Parathyroid adenoma (tissue), 2 donors: ENCODE measurements at regions not wholly inside any gene's neighbourhood (a gene's known extent, or its start where the extent isn't known, plus 50 kb on each side); places are given as distances from the start of the nearest gene placed in this dataset.

Experiments
- H2AFZ ChIP-seq: fragments of 300-600 bp; sonication (generic); one replicate; pipeline ENCODE4 v1.7.0; 2017; ENCODE audit warnings: antibody characterized with exemption, mild to moderate bottlenecking
- H3K27ac ChIP-seq: fragments of 300-600 bp; sonication (generic); one replicate; pipeline ENCODE4 v1.7.0; 2017
- H3K27me3 ChIP-seq: fragments of 300-600 bp; sonication (generic); one replicate; pipeline ENCODE4 v1.7.0; 2017; ENCODE audit warnings: low read length; ENCODE audit not compliant: control insufficient read depth, insufficient read depth
- H3K36me3 ChIP-seq: fragments of 300-600 bp; sonication (generic); one replicate; pipeline ENCODE4 v1.7.0; 2017; ENCODE audit warnings: low read length; ENCODE audit not compliant: control insufficient read depth, insufficient read depth
- H3K4me1 ChIP-seq: fragments of 300-600 bp; sonication (generic); one replicate; pipeline ENCODE4 v1.7.0; 2017; ENCODE audit warnings: control low read depth
- H3K4me2 ChIP-seq: fragments of 300-600 bp; sonication (generic); one replicate; pipeline ENCODE4 v1.7.0; 2017; ENCODE audit warnings: low read length
- H3K4me3 ChIP-seq: fragments of 300-600 bp; sonication (generic); one replicate; pipeline ENCODE4 v1.7.0; 2017; ENCODE audit warnings: low read depth, low read length
- H3K79me2 ChIP-seq: fragments of 300-600 bp; sonication (generic); one replicate; pipeline ENCODE4 v1.7.0; 2017; ENCODE audit warnings: control low read depth
- H3K9ac ChIP-seq: fragments of 300-600 bp; sonication (generic); one replicate; pipeline ENCODE4 v1.7.0; 2017; ENCODE audit warnings: mild to moderate bottlenecking
- H3K9me3 ChIP-seq: fragments of 300-600 bp; sonication (generic); one replicate; pipeline ENCODE4 v1.7.0; 2017; ENCODE audit warnings: low read length; ENCODE audit not compliant: control insufficient read depth
- TF ChIP-seq, protein P1 (sequence below): fragments of 300-600 bp; sonication (generic); IDR thresholded peaks from one replicate; pipeline ENCODE4 v1.7.0; 2017; ENCODE audit warnings: antibody characterized with exemption, mild to moderate bottlenecking
- donor health status: primary hyperparathyroidism.

- Histone ChIP-seq H3K36me3 (no peaks in the 10 kb centered on the region), H3K4me1 (no peaks in the 10 kb centered on the region), H3K27ac (no peak overlapping the region), H3K4me2 (no peak overlapping the region), H3K9me3 (no peaks in the 10 kb centered on the region), H3K9ac (no peak overlapping the region), H2AFZ (no peak overlapping the region), H3K4me3 (no peak overlapping the region), H3K27me3 (no peaks in the 10 kb centered on the region), H3K79me2 (no peaks in the 10 kb centered on the region)
- TF ChIP-seq, protein P1, sequence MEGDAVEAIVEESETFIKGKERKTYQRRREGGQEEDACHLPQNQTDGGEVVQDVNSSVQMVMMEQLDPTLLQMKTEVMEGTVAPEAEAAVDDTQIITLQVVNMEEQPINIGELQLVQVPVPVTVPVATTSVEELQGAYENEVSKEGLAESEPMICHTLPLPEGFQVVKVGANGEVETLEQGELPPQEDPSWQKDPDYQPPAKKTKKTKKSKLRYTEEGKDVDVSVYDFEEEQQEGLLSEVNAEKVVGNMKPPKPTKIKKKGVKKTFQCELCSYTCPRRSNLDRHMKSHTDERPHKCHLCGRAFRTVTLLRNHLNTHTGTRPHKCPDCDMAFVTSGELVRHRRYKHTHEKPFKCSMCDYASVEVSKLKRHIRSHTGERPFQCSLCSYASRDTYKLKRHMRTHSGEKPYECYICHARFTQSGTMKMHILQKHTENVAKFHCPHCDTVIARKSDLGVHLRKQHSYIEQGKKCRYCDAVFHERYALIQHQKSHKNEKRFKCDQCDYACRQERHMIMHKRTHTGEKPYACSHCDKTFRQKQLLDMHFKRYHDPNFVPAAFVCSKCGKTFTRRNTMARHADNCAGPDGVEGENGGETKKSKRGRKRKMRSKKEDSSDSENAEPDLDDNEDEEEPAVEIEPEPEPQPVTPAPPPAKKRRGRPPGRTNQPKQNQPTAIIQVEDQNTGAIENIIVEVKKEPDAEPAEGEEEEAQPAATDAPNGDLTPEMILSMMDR = no peak
Observed at GRCh38 chr6:40688214-40688761, 101.1 kb upstream of the LRFN2 start.

- TF ChIP-seq, protein P1 = no peak
- Histone ChIP-seq H3K9me3 (no peaks in the 10 kb centered on the region), H3K36me3 (no peaks in the 10 kb centered on the region), H3K4me2 (no peak overlapping the region), H3K27ac (no peak overlapping the region), H3K27me3 (no peaks in the 10 kb centered on the region), H2AFZ (no peak overlapping the region), H3K4me3 (no peak overlapping the region), H3K9ac (no peak overlapping the region), H3K79me2 (no peaks in the 10 kb centered on the region), H3K4me1 (no peaks in the 10 kb centered on the region)
Observed at GRCh38 chr6:40685862-40686261, 98.7 kb upstream of the LRFN2 start.

GRCh38 chr6:40681622-40682021, 94.5 kb upstream of the LRFN2 start:
- no peaks in the 10 kb centered on the region for H3K79me2 ChIP-seq
- no peak overlapping the region for H3K4me3 ChIP-seq
- TF ChIP-seq, protein P1 = no peak
- H3K36me3 ChIP-seq = no peaks in the 10 kb centered on the region
- H2AFZ ChIP-seq = no peak overlapping the region
- H3K9ac ChIP-seq = no peak overlapping the region
- no peaks in the 10 kb centered on the region for H3K9me3 ChIP-seq
- no peak overlapping the region for H3K4me2 ChIP-seq
- H3K27me3 ChIP-seq = no peaks in the 10 kb centered on the region
- no peaks in the 10 kb centered on the region for H3K4me1 ChIP-seq
- H3K27ac ChIP-seq = no peak overlapping the region

DNA sequence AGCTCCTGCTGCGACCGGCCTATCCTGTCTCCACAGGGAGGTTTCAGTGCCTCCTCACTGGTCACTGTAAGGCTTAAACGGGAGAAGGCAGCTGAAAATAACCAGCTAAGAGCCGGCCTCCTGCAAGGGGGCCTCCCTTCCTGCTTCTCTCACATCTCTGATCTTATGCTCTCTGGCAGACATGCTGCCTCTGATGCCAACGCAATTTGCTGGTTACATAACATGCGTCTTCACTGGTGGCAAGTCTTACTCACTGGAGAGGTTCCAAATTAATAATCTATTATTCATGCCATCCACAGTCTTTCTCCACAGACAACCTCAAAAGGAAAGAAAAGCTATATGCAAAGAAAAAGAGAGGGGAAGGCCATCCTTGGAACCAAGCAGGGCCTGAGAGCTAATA, 91.8 kb upstream of the LRFN2 start:
- no peak overlapping the region for H3K4me2 ChIP-seq
- no peak overlapping the region for H3K9ac ChIP-seq
- no peak overlapping the region for H3K4me3 ChIP-seq
- no peak overlapping the region for H2AFZ ChIP-seq
- H3K36me3 ChIP-seq = no peaks in the 10 kb centered on the region
- TF ChIP-seq, protein P1 = no peak
- H3K4me1 ChIP-seq = no peaks in the 10 kb centered on the region
- no peak overlapping the region for H3K27ac ChIP-seq
- no peaks in the 10 kb centered on the region for H3K79me2 ChIP-seq
- H3K27me3 ChIP-seq = no peaks in the 10 kb centered on the region
- no peaks in the 10 kb centered on the region for H3K9me3 ChIP-seq

GRCh38 chr6:40674170-40674569, 87.0 kb upstream of the LRFN2 start:
- H2AFZ ChIP-seq = no peak overlapping the region
- H3K4me2 ChIP-seq = no peak overlapping the region
- no peaks in the 10 kb centered on the region for H3K4me1 ChIP-seq
- no peaks in the 10 kb centered on the region for H3K79me2 ChIP-seq
- TF ChIP-seq, protein P1 = no peak
- H3K9ac ChIP-seq = no peak overlapping the region
- H3K27me3 ChIP-seq = no peaks in the 10 kb centered on the region
- H3K9me3 ChIP-seq = no peaks in the 10 kb centered on the region
- H3K36me3 ChIP-seq = no peaks in the 10 kb centered on the region
- no peak overlapping the region for H3K4me3 ChIP-seq
- no peak overlapping the region for H3K27ac ChIP-seq
